GM13977 (cell line): ENCODE measurements at regions not wholly inside any gene's neighbourhood (a gene's known extent, or its start where the extent isn't known, plus 50 kb on each side); places are given as distances from the start of the nearest gene placed in this dataset.
A peak's percentile ranks its signal among the peaks of the same experiment; 100 is the strongest.

ENCODE experiments used
- DNase-seq: peaks from one replicate; pipeline ENCODE4 v3.0.0; 2012; ENCODE audit warnings: low spot score
- in situ Hi-C: fragments of 300-500 bp; cut with MboI; formaldehyde crosslinking; loops from one replicate; pipeline ENCODE4 v1.12.0; 2022; ENCODE audit warnings: low sequenced_read_pairs, low pct_unique_long_range_greater_than_20kb, mixed read lengths, inconsistent platforms; ENCODE audit not compliant: unreplicated experiment
- TF ChIP-seq, protein P1 (sequence below): IDR thresholded peaks from 2 replicates; pipeline ENCODE4 v1.5.1; 2012; ENCODE audit warnings: mild to moderate bottlenecking, control low read depth; ENCODE audit not compliant: insufficient read depth; ENCODE audit errors: extremely low read depth, missing control alignments

DNA sequence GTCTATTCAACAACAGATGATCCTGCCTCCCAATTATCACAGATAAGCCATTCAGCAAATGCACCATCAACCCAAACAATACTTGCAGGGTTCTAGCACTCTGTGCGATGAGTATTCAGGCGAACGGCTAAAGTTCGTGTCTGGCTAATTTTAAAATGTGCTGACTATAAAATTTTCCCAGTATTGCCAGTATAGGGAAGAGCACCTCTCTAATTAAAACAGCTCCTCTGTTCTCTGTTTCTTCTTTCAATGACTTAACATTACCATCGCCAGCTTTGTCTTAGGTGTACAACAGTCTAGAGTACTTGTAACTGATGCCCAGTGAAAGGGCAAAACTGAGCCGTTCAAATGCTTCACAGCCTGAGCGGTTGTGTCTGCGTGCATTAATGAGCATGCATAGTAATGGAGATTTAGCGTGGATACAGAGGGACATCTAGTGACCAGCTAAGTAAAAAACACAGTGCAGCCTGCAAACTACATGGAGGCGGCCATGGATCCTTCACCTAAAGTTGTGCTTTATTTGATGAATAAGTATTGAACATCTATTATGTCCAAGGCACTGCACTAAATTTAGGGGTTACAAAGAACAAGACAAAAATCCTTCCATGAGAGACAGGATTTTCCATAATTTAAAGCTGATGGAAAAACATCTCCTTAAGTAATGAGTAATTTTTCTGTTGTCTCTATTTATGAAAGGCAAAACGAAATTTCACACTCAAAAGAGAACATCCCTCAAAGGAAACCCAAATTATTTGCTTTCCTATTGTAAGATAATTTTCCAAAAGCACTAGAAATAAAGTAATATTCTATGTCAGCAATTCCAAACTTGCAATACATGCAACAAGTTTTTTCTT, 120.0 kb downstream of the SETD4 start:
- in situ Hi-C loops = no loop called here
- TF ChIP-seq, protein P1, sequence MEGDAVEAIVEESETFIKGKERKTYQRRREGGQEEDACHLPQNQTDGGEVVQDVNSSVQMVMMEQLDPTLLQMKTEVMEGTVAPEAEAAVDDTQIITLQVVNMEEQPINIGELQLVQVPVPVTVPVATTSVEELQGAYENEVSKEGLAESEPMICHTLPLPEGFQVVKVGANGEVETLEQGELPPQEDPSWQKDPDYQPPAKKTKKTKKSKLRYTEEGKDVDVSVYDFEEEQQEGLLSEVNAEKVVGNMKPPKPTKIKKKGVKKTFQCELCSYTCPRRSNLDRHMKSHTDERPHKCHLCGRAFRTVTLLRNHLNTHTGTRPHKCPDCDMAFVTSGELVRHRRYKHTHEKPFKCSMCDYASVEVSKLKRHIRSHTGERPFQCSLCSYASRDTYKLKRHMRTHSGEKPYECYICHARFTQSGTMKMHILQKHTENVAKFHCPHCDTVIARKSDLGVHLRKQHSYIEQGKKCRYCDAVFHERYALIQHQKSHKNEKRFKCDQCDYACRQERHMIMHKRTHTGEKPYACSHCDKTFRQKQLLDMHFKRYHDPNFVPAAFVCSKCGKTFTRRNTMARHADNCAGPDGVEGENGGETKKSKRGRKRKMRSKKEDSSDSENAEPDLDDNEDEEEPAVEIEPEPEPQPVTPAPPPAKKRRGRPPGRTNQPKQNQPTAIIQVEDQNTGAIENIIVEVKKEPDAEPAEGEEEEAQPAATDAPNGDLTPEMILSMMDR = peak; percentile 66
- DNase-seq = peak; percentile 29

DNA sequence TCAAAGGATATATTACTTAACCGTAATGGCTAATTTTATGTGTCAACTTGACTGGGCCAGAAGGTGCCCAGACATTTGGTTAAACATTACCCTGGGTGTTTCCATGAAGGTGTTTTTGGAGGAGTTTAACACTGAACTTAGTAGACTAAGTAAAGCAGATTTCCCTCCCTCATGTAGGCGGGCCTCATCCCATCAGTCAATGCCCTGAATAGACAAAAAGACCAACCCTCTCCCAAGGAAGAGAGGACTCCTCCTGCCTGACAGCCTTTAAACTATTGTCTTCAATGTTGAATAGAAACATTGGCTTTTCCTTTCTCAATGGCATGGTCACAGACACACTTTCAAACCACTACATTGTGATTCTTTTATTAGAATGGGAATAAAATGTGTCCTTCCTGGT, 121.9 kb downstream of the SETD4 start:
- TF ChIP-seq, protein P1 = no peak
- in situ Hi-C loops = no loop called here
- DNase-seq = no peak

GRCh38 chr21:35933466-35933865, 126.9 kb downstream of the SETD4 start:
- DNase-seq = no peak
- TF ChIP-seq, protein P1 = no peak
- in situ Hi-C loops = no loop called here

- in situ Hi-C loops = no loop called here
- TF ChIP-seq, protein P1 = no peak
- DNase-seq = peak; percentile 58
Observed at GRCh38 chr21:35932232-35932911, 128.0 kb downstream of the SETD4 start.

GRCh38 chr21:35929901-35930300, 130.4 kb downstream of the SETD4 start:
- TF ChIP-seq, protein P1 = no peak
- DNase-seq = no peak
- in situ Hi-C loops = no loop called here

DNA sequence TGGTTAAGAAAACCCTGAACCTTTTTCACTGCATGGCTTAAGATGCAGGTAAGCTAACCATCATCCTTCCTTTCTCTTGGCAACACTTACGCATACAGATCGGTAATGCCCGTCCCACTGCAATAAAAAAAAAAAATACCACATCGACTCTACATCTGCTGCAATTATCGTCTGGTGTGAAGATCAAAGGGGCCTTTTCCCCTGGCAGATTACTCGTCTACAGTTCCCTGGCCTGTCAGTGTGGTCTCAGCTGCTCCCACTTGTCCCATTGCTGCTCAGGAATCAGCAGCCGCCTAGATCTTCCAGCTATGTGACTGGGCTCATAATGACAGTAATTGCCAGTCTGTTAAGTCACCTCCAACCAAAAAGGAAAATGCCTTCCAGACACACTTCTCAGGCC, 133.1 kb downstream of the SETD4 start:
- no peak for DNase-seq
- TF ChIP-seq, protein P1 = no peak
- in situ Hi-C loops = no loop called here
